ENCODE measurements at regions not wholly inside any gene's neighbourhood (a gene's known extent, or its start where the extent isn't known, plus 50 kb on each side); places are given as distances from the start of the nearest gene placed in this dataset.

GRCh38 chr13:53204598-53204997 lies 176.0 kb downstream of the OLFM4 start:
- TF ChIP-seq POLR2A (IDR thresholded peaks at IDR 0.05) = no peak
- TF ChIP-seq, protein P1, sequence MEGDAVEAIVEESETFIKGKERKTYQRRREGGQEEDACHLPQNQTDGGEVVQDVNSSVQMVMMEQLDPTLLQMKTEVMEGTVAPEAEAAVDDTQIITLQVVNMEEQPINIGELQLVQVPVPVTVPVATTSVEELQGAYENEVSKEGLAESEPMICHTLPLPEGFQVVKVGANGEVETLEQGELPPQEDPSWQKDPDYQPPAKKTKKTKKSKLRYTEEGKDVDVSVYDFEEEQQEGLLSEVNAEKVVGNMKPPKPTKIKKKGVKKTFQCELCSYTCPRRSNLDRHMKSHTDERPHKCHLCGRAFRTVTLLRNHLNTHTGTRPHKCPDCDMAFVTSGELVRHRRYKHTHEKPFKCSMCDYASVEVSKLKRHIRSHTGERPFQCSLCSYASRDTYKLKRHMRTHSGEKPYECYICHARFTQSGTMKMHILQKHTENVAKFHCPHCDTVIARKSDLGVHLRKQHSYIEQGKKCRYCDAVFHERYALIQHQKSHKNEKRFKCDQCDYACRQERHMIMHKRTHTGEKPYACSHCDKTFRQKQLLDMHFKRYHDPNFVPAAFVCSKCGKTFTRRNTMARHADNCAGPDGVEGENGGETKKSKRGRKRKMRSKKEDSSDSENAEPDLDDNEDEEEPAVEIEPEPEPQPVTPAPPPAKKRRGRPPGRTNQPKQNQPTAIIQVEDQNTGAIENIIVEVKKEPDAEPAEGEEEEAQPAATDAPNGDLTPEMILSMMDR (IDR thresholded peaks at IDR 0.05) = no peak
- WGBS, 2 donors = 58 to 63% methylated on average over 4 of the region's 4 CpGs
- no peak for DNase-seq (ENCODE audit: low spot score in 2 of 2)
- intact Hi-C loops (cut with DNase I; ENCODE audit: low total_unique reads) = no loop called here
- H3K4me3 ChIP-seq (ENCODE audit: low read depth, poor library complexity, severe bottlenecking) = no peak overlapping the region

DNA sequence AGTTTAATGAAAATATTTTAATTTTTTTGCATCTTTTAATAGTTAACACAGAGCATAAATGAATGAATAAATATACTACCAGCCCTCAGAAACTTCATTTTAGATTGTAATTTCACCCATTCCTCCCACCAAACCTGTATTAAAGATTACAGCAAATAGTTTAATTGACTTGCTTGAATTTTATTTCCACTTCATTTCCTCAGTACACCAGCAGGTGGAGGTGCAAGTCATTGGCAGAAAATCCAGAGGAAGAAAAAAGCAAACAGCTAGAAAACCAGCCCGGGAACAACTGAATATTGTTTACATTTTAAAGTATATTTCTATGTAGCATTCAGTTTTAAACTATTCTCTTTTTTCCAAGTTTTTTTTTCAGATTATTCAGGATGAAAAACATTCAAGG lies 177.8 kb downstream of the OLFM4 start:
- intact Hi-C loops (cut with DNase I; ENCODE audit: low total_unique reads) = no loop called here
- WGBS, 2 donors = 0 to 13% methylated on average over 1 of the region's 1 CpG
- TF ChIP-seq, protein P1 (IDR thresholded peaks at IDR 0.05) = no peak
- TF ChIP-seq POLR2A (IDR thresholded peaks at IDR 0.05) = no peak
- no peak for DNase-seq (ENCODE audit: low spot score in 2 of 2)
- no peak overlapping the region for H3K4me3 ChIP-seq (ENCODE audit: low read depth, poor library complexity, severe bottlenecking)

- TF ChIP-seq, protein P1 (IDR thresholded peaks at IDR 0.05) = no peak
- TF ChIP-seq POLR2A (IDR thresholded peaks at IDR 0.05) = no peak
- 53 to 76% methylated on average over 3 of the region's 3 CpGs for WGBS, 2 donors
- intact Hi-C loops (cut with DNase I; ENCODE audit: low total_unique reads) = no loop called here
- H3K4me3 ChIP-seq (ENCODE audit: low read depth, poor library complexity, severe bottlenecking) = no peak overlapping the region
- no peak for DNase-seq (ENCODE audit: low spot score in 2 of 2)
Observed at GRCh38 chr13:53207556-53207955, 178.9 kb downstream of the OLFM4 start.

GRCh38 chr13:53214433-53214832 lies 185.8 kb downstream of the OLFM4 start:
- 57 to 64% methylated on average over 4 of the region's 4 CpGs for WGBS, 2 donors
- intact Hi-C loops (cut with DNase I; ENCODE audit: low total_unique reads) = no loop called here
- no peak for TF ChIP-seq POLR2A (IDR thresholded peaks at IDR 0.05)
- TF ChIP-seq, protein P1 (IDR thresholded peaks at IDR 0.05) = no peak
- no peak overlapping the region for H3K4me3 ChIP-seq (ENCODE audit: low read depth, poor library complexity, severe bottlenecking)
- no peak for DNase-seq (ENCODE audit: low spot score in 2 of 2)

DNA sequence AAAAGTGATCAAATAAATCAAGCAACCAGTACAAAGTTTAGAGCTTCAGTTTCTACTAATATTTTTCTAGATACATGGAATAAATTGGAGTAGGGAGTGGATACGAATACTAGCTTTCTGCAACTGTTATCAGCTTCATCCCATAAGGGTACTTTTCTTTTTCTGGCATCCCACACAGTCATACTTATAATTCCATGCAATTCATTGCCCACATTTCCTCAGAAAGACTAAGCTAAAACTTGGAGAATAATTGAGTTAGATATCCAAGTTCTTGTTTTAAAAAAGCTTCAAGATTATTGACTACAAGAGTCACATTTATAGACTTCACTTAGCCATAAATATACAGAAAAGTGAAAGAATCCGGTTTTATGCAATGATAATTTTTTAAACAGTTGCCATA lies 186.9 kb downstream of the OLFM4 start:
- DNase-seq (ENCODE audit: low spot score in 2 of 2) = no peak
- WGBS, 2 donors = 67 to 86% methylated on average over 2 of the region's 2 CpGs
- TF ChIP-seq, protein P1 (IDR thresholded peaks at IDR 0.05) = no peak
- TF ChIP-seq POLR2A (IDR thresholded peaks at IDR 0.05) = no peak
- no peak overlapping the region for H3K4me3 ChIP-seq (ENCODE audit: low read depth, poor library complexity, severe bottlenecking)
- intact Hi-C loops (cut with DNase I; ENCODE audit: low total_unique reads) = no loop called here

DNA sequence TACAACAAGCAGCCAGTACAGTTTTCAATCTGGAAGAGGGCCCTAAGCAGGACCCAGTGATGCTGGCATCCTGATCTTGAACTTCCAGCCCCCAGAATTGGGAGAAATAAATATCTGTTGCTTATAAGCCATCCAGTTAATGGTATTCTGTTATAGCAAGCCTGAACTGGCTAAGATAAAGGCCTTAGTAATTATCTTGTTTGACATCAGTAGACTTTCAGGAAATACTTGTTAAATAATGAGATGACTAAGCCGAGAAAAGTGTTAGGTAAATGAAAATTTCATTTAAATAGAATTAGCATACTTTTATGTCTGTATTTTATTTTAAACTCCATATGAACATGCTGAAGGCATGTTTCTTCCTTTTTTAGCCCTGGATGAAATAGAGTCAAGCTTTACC lies 188.2 kb downstream of the OLFM4 start:
- WGBS, 2 donors = 39 to 40% methylated on average over 1 of the region's 1 CpG
- intact Hi-C loops (cut with DNase I; ENCODE audit: low total_unique reads) = no loop called here
- no peak for DNase-seq (ENCODE audit: low spot score in 2 of 2)

More for the DNA sequence above, 188.2 kb downstream of the OLFM4 start:
- no peak overlapping the region for H3K4me3 ChIP-seq (ENCODE audit: low read depth, poor library complexity, severe bottlenecking)
- no peak for TF ChIP-seq POLR2A (IDR thresholded peaks at IDR 0.05)
- TF ChIP-seq, protein P1 (IDR thresholded peaks at IDR 0.05) = no peak
